ENCODE measurements at regions not wholly inside any gene's neighbourhood (a gene's known extent, or its start where the extent isn't known, plus 50 kb on each side); places are given as distances from the start of the nearest gene placed in this dataset.
A peak's percentile ranks its signal among the peaks of the same experiment; 100 is the strongest.

DNA sequence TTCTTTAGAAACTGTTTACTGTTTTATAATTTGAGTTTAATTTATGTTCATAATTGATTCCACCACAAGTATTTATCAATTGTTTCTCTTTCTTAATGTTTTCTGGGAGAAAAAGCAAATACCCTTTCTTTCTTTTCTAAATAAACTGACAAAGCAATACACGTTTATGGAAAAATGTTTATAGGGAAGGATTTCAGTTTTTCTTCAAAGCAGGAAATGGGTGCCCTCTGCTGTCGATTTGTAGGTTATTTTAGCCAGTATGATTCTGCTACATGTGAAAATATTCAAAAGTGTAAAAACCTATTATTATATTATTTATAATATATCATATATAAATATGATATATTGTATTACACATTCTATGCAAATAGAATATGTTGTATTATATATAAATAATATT is 921.0 kb upstream of the ROBO1 start:
- no peak for TF ChIP-seq POLR2A (IDR thresholded peaks at IDR 0.05)
- TF ChIP-seq, protein P1, sequence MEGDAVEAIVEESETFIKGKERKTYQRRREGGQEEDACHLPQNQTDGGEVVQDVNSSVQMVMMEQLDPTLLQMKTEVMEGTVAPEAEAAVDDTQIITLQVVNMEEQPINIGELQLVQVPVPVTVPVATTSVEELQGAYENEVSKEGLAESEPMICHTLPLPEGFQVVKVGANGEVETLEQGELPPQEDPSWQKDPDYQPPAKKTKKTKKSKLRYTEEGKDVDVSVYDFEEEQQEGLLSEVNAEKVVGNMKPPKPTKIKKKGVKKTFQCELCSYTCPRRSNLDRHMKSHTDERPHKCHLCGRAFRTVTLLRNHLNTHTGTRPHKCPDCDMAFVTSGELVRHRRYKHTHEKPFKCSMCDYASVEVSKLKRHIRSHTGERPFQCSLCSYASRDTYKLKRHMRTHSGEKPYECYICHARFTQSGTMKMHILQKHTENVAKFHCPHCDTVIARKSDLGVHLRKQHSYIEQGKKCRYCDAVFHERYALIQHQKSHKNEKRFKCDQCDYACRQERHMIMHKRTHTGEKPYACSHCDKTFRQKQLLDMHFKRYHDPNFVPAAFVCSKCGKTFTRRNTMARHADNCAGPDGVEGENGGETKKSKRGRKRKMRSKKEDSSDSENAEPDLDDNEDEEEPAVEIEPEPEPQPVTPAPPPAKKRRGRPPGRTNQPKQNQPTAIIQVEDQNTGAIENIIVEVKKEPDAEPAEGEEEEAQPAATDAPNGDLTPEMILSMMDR (IDR thresholded peaks at IDR 0.05): peak in 2 of 5 experiments; percentile 11 to 24

Measured in tibial nerve (tissue), 3 donors.